H1 (cell line): ENCODE measurements at regions not wholly inside any gene's neighbourhood (a gene's known extent, or its start where the extent isn't known, plus 50 kb on each side); places are given as distances from the start of the nearest gene placed in this dataset.

Source experiments
- CTCF ChIA-PET: fragments of 300-600 bp; sonication (Branson Sonifier 250); formaldehyde crosslinking; loops from one replicate; lab custom pipeline; 2021; ENCODE audit not compliant: partially characterized antibody; lab: Charles Lee
- POLR2A ChIA-PET: fragments of 300-600 bp; sonication (Branson Sonifier 250); formaldehyde crosslinking; loops from one replicate; lab custom pipeline; 2021; ENCODE audit warnings: inconsistent platforms; ENCODE audit not compliant: partially characterized antibody; lab: Charles Lee
- DNase-seq, 2 experiments: peaks; one replicate each; pipeline versions ENCODE4 v3.0.0 to v3.0.0-alpha.2; 2010 to 2022; ENCODE audit warnings: low spot score in 2 of 2, low read depth in 1 of 2, mixed read lengths in 1 of 2
- FAIRE-seq: peaks from 2 replicates; lab custom pipeline; 2011; peaks lifted over from hg19 to GRCh38; lab: Jason Lieb, UNC
- H2AFZ ChIP-seq: 2 replicates; pipeline ENCODE4 v1.8.1; 2012; ENCODE audit warnings: low read length, inconsistent platforms
- H2AK5ac ChIP-seq: 2 replicates; pipeline ENCODE4 v1.6.1; 2013; ENCODE audit warnings: low read depth, low read length
- H2BK120ac ChIP-seq: replicated peaks from 2 replicates; pipeline ENCODE3; 2013; ENCODE audit warnings: low read depth, low read length, inconsistent platforms
- H2BK12ac ChIP-seq: 2 replicates; pipeline ENCODE4 v1.6.1; 2013; ENCODE audit warnings: low read depth, low read length
- H2BK15ac ChIP-seq: 2 replicates; pipeline ENCODE4 v1.6.1; 2013; ENCODE audit warnings: low read length
- H2BK20ac ChIP-seq: 2 replicates; pipeline ENCODE4 v1.6.1; 2013; ENCODE audit warnings: low read length
- H2BK5ac ChIP-seq: 2 replicates; pipeline ENCODE4 v1.6.1; 2013; ENCODE audit warnings: low read depth, low read length
- H3K14ac ChIP-seq: 2 replicates; pipeline ENCODE4 v1.6.1; 2013; ENCODE audit warnings: inconsistent platforms; ENCODE audit not compliant: insufficient read length
- H3K18ac ChIP-seq: 2 replicates; pipeline ENCODE4 v1.6.1; 2013; ENCODE audit warnings: low read length; ENCODE audit errors: extremely low read depth
- H3K23ac ChIP-seq: 2 replicates; pipeline ENCODE4 v1.6.1; 2013; ENCODE audit warnings: inconsistent platforms; ENCODE audit not compliant: insufficient read length
- H3K23me2 ChIP-seq: 2 replicates; pipeline ENCODE4 v1.6.1; 2013; ENCODE audit warnings: low read depth, low read length
- H3K27ac ChIP-seq: 2 replicates; pipeline ENCODE4 v1.6.1; 2011; ENCODE audit warnings: low read depth, low read length, inconsistent platforms
- H3K27me3 ChIP-seq, 4 experiments: replicated peaks in 1 of 4; 1 replicate in 1 of 4; 2 replicates in 3 of 4; pipeline versions ENCODE4 v1.6.1 to v1.8.1; 2011 to 2013; ENCODE audit warnings: low read length in 3 of 4, mild to moderate bottlenecking in 3 of 4, inconsistent platforms in 2 of 4, mixed read lengths in 2 of 4, moderate library complexity in 1 of 4; ENCODE audit not compliant: control insufficient read depth in 3 of 4, insufficient read depth in 3 of 4; ENCODE audit errors: extremely low read depth in 1 of 4
- H3K36me3 ChIP-seq, 4 experiments: 2 replicates each; pipeline versions ENCODE4 v1.6.1 to v1.8.1; 2011 to 2013; ENCODE audit warnings: mild to moderate bottlenecking in 4 of 4, low read length in 3 of 4, moderate library complexity in 2 of 4, control low read depth in 1 of 4, inconsistent platforms in 1 of 4; ENCODE audit not compliant: insufficient read depth in 4 of 4, control insufficient read depth in 2 of 4
- H3K4ac ChIP-seq: replicated peaks from 2 replicates; pipeline ENCODE3; 2013; ENCODE audit warnings: low read length, low read depth, mixed read lengths, inconsistent platforms; ENCODE audit not compliant: insufficient read length
- H3K4me1 ChIP-seq, 4 experiments: replicated peaks in 1 of 4; 1 replicate in 1 of 4; 2 replicates in 3 of 4; pipeline versions ENCODE4 v1.6.1 to v1.8.1; 2011 to 2013; ENCODE audit warnings: low read length in 3 of 4, inconsistent platforms in 2 of 4, mixed read lengths in 1 of 4; ENCODE audit not compliant: insufficient read depth in 4 of 4, control insufficient read depth in 3 of 4
- H3K4me2 ChIP-seq, 2 experiments: 2 replicates each; pipeline versions ENCODE4 v1.6.1 to v1.8.1; 2011 to 2013; ENCODE audit warnings: low read depth in 2 of 2, low read length in 2 of 2, control low read depth in 1 of 2, inconsistent platforms in 1 of 2, mild to moderate bottlenecking in 1 of 2; ENCODE audit not compliant: insufficient read depth in 1 of 2
- H3K4me3 ChIP-seq, 4 experiments: fragments of 200-600, 300-600 bp in 1 of 4; sonication (generic), shearing (Covaris generic), sonication (Bioruptor Twin) in 1 of 4; 2 replicates each; pipeline versions ENCODE4 v1.5.1 to v1.8.1; 2011 to 2016; ENCODE audit warnings: low read length in 4 of 4, low read depth in 3 of 4, control low read depth in 2 of 4, inconsistent platforms in 2 of 4, mild to moderate bottlenecking in 2 of 4, mixed read lengths in 1 of 4, moderate library complexity in 1 of 4; ENCODE audit not compliant: insufficient read depth in 2 of 4; ENCODE audit errors: extremely low read depth in 1 of 4
- H3K56ac ChIP-seq: replicated peaks from 2 replicates; pipeline ENCODE3; 2013; ENCODE audit warnings: low read depth, mild to moderate bottlenecking, mixed read lengths, low read length, inconsistent platforms; ENCODE audit not compliant: insufficient read length
- H3K79me1 ChIP-seq: 2 replicates; pipeline ENCODE4 v1.6.1; 2013; ENCODE audit warnings: low read depth, low read length, control low read depth
- H3K79me2 ChIP-seq, 2 experiments: 2 replicates each; pipeline versions ENCODE4 v1.6.1 to v1.8.1; 2012 to 2013; ENCODE audit warnings: low read length in 2 of 2, mild to moderate bottlenecking in 2 of 2, inconsistent platforms in 1 of 2; ENCODE audit not compliant: insufficient read depth in 2 of 2, control insufficient read depth in 1 of 2
- H3K9ac ChIP-seq, 4 experiments: replicated peaks in 1 of 4; 1 replicate in 1 of 4; 2 replicates in 3 of 4; pipeline versions ENCODE4 v1.6.1 to v1.8.1; 2011 to 2013; ENCODE audit warnings: low read depth in 3 of 4, low read length in 3 of 4, control low read depth in 2 of 4, mild to moderate bottlenecking in 2 of 4, moderate library complexity in 2 of 4, inconsistent platforms in 1 of 4; ENCODE audit errors: extremely low read depth in 1 of 4
- H3K9me3 ChIP-seq, 2 experiments: 2 replicates each; pipeline versions ENCODE4 v1.6.1 to v1.8.1; 2012 to 2013; ENCODE audit warnings: mild to moderate bottlenecking in 2 of 2, moderate library complexity in 2 of 2, control low read depth in 1 of 2, inconsistent platforms in 1 of 2, low read depth in 1 of 2, low read length in 1 of 2, mixed read lengths in 1 of 2; ENCODE audit not compliant: insufficient read depth in 2 of 2
- H4K20me1 ChIP-seq, 2 experiments: replicated peaks in 1 of 2; 2 replicates each; pipeline versions ENCODE3 to v1.8.1; 2011 to 2013; ENCODE audit warnings: inconsistent platforms in 2 of 2, low read length in 2 of 2, mild to moderate bottlenecking in 1 of 2; ENCODE audit not compliant: insufficient read depth in 2 of 2, control insufficient read depth in 1 of 2
- H4K5ac ChIP-seq: 2 replicates; pipeline ENCODE4 v1.6.1; 2013; ENCODE audit warnings: low read length, low read depth, mixed read lengths, inconsistent platforms; ENCODE audit not compliant: insufficient read length
- H4K8ac ChIP-seq: 2 replicates; pipeline ENCODE4 v1.8.0; 2013; ENCODE audit warnings: mild to moderate bottlenecking, moderate library complexity, low read length, inconsistent platforms; ENCODE audit not compliant: insufficient read depth; ENCODE audit errors: extremely low read depth
- H4K91ac ChIP-seq: replicated peaks from 2 replicates; pipeline ENCODE3; 2013; ENCODE audit warnings: low read length, mixed read lengths, inconsistent platforms; ENCODE audit not compliant: insufficient read length
- GTF2F1 ChIP-seq: IDR thresholded peaks from 2 replicates; pipeline ENCODE4 v1.6.1; 2012; ENCODE audit warnings: low read depth, low read length, improper control_type of control experiment, borderline replicate concordance
- POU5F1 ChIP-seq: IDR thresholded peaks from 2 replicates; pipeline ENCODE4 v1.6.1; 2011; ENCODE audit warnings: low read depth, mild to moderate bottlenecking, low read length, moderate library complexity
- WGBS, 2 experiments: shearing (Covaris generic) in 1 of 2; methylation state at CpG; one replicate each; pipeline versions ENCODE4 v1.1.6 to v1.1.7; 2013 to 2015; ENCODE audit warnings: low lambda C conversion rate in 2 of 2, mixed read lengths in 2 of 2, inconsistent platforms in 1 of 2, low coverage in 1 of 2, missing lambda C conversion rate in 1 of 2; ENCODE audit not compliant: insufficient replicate concordance in 2 of 2, insufficient coverage in 1 of 2, insufficient read length in 1 of 2; ENCODE audit errors: extremely low coverage in 1 of 2, missing lambda C conversion rate in 1 of 2; 5-methylcytosine and 5-hydroxymethylcytosine counted together

- H3K79me2 ChIP-seq, result no peaks in the 10 kb centered on the region
- ChIA-PET CTCF (interaction anchor here (1.0 to 9.5 kb wide), 4 partner anchors 109 to 262 kb away, joined by 3 to 109 read pairs (median 33); no protein-coding TSS in a partner anchor), POLR2A (no interaction called here)
- no peak overlapping the region for H3K23ac ChIP-seq
- H4K20me1 ChIP-seq, result no peaks in the 10 kb centered on the region
- 50% methylated on average over 1 of the region's 1 CpG; no CpG with 5 or more reads in 1 of the 2 experiments for WGBS, 2 experiments
- H3K27me3 ChIP-seq, result peaks cover 0 to 5% (median 1%) of the 10 kb centered on the region in 4 experiments; a peak in 2 of 7 replicates
- H2BK120ac ChIP-seq, result no peak overlapping the region
- no peak for FAIRE-seq
- no peaks in the 10 kb centered on the region for H3K79me1 ChIP-seq
- no peak overlapping the region for H3K4ac ChIP-seq
- H3K56ac ChIP-seq, result no peak overlapping the region
- H2BK20ac ChIP-seq, result no peak overlapping the region
- H4K5ac ChIP-seq, result no peak overlapping the region
- no peak overlapping the region for H2BK12ac ChIP-seq
- H2AFZ ChIP-seq, result no peak overlapping the region
- no peaks in the 10 kb centered on the region for H3K23me2 ChIP-seq
- H3K9ac ChIP-seq, result no peak overlapping the region
- no peak overlapping the region for H3K4me2 ChIP-seq
- no peak overlapping the region for H3K27ac ChIP-seq
- no peak overlapping the region for H2AK5ac ChIP-seq
- no peak for DNase-seq
- no peak overlapping the region for H3K14ac ChIP-seq
- H2BK15ac ChIP-seq, result no peak overlapping the region
- no peak overlapping the region for H4K8ac ChIP-seq
- no peak overlapping the region for H3K18ac ChIP-seq
- H2BK5ac ChIP-seq, result no peak overlapping the region
- peaks cover 0 to 9% (median 6%) of the 10 kb centered on the region in 4 experiments; a peak in 5 of 7 replicates for H3K4me1 ChIP-seq
- H4K91ac ChIP-seq, result no peak overlapping the region
- H3K4me3 ChIP-seq, result no peak overlapping the region
- H3K9me3 ChIP-seq, result no peaks in the 10 kb centered on the region
- H3K36me3 ChIP-seq, result no peaks in the 10 kb centered on the region
- TF ChIP-seq GTF2F1, result no peak
- TF ChIP-seq POU5F1, result no peak
Observed at GRCh38 chr14:100649173-100649519, 61.9 kb upstream of the BEGAIN start.
